Pons (tissue), 1 donor: ENCODE measurements at regions not wholly inside any gene's neighbourhood (a gene's known extent, or its start where the extent isn't known, plus 50 kb on each side); places are given as distances from the start of the nearest gene placed in this dataset.

Experiments
- DNase-seq: peaks from one replicate; pipeline ENCODE4 v3.0.0-alpha.2; 2016; ENCODE audit warnings: low spot score

GRCh38 chr7:386385-386784 lies 96.4 kb downstream of the FOXL3 start:
- DNase-seq, result no peak

GRCh38 chr7:387132-388022 lies 97.4 kb downstream of the FOXL3 start:
- DNase-seq, result no peak

- DNase-seq, result no peak
These were observed 98.3 kb downstream of the FOXL3 start for GRCh38 chr7:388023-388960.

GRCh38 chr7:388961-389701 lies 99.2 kb downstream of the FOXL3 start:
- DNase-seq, result no peak

GRCh38 chr7:389911-390601 lies 100.1 kb downstream of the FOXL3 start:
- no peak for DNase-seq

- no peak for DNase-seq
These were observed 100.9 kb downstream of the FOXL3 start for GRCh38 chr7:390761-391410.

- no peak for DNase-seq
These were observed 101.5 kb downstream of the FOXL3 start for GRCh38 chr7:391411-391951.

- DNase-seq, result no peak
These were observed 102.1 kb downstream of the FOXL3 start for GRCh38 chr7:391961-392524.

- no peak for DNase-seq
These were observed 102.9 kb downstream of the FOXL3 start for GRCh38 chr7:392822-393221.

GRCh38 chr7:395643-396042 lies 105.7 kb downstream of the FOXL3 start:
- no peak for DNase-seq

- no peak for DNase-seq
These were observed 108.9 kb downstream of the FOXL3 start for GRCh38 chr7:398888-399287.

- DNase-seq, result no peak
These were observed 111.0 kb downstream of the FOXL3 start for GRCh38 chr7:400901-401485.

GRCh38 chr7:401495-401894 lies 111.5 kb downstream of the FOXL3 start:
- no peak for DNase-seq

GRCh38 chr7:404812-405488 lies 114.7 kb downstream of the PDGFA start:
- no peak for DNase-seq

- DNase-seq, result no peak
These were observed 114.0 kb downstream of the PDGFA start for GRCh38 chr7:405489-406211.

GRCh38 chr7:407721-408539 lies 111.7 kb downstream of the PDGFA start:
- DNase-seq, result no peak

- DNase-seq, result no peak
These were observed 110.8 kb downstream of the PDGFA start for GRCh38 chr7:408751-409311.
